GM12878 (cell line): ENCODE measurements at regions not wholly inside any gene's neighbourhood (a gene's known extent, or its start where the extent isn't known, plus 50 kb on each side); places are given as distances from the start of the nearest gene placed in this dataset.

Source experiments
- ASH2L ChIP-seq: fragments of 300-600, 200-600 bp; sonication (generic); IDR thresholded peaks from 2 replicates; pipeline ENCODE4 v1.6.1; 2017; ENCODE audit warnings: low read depth, mild to moderate bottlenecking, borderline replicate concordance
- BCL11A ChIP-seq: IDR thresholded peaks from 2 replicates; pipeline ENCODE4 v1.6.1; 2011; ENCODE audit warnings: low read depth, low read length
- CBX5 ChIP-seq: sonication (generic); IDR thresholded peaks from 2 replicates; pipeline ENCODE4 v1.6.1; 2016; ENCODE audit warnings: low read depth, moderate library complexity, mild to moderate bottlenecking, inconsistent platforms
- EGR1 ChIP-seq, 2 experiments: IDR thresholded peaks; 1 replicate in 1 of 2; 2 replicates in 1 of 2; pipeline ENCODE4 v1.6.1; 2011 to 2012; ENCODE audit warnings: low read depth in 2 of 2, low read length in 2 of 2, borderline replicate concordance in 1 of 2, mild to moderate bottlenecking in 1 of 2, moderate library complexity in 1 of 2
- FOXM1 ChIP-seq: IDR thresholded peaks from 2 replicates; pipeline ENCODE4 v1.6.1; 2012; ENCODE audit warnings: low read depth, mild to moderate bottlenecking, inconsistent platforms, low read length, moderate library complexity
- GABPA ChIP-seq: IDR thresholded peaks from 2 replicates; pipeline ENCODE4 v1.6.1; 2014; ENCODE audit warnings: antibody characterized with exemption, low read depth, mild to moderate bottlenecking, inconsistent platforms
- GATAD2B ChIP-seq: fragments of 450-650 bp; conservative IDR thresholded peaks from 2 replicates; pipeline ENCODE4 v1.6.1; 2017; ENCODE audit warnings: low read depth, mild to moderate bottlenecking, moderate library complexity
- HCFC1 ChIP-seq: fragments of 150-350 bp; IDR thresholded peaks from 2 replicates; pipeline ENCODE4 v1.6.1; 2014; ENCODE audit warnings: low read length
- IKZF2 ChIP-seq, 2 experiments: fragments of 450-650 bp; IDR thresholded peaks; 2 replicates each; pipeline ENCODE4 v1.6.1; 2017; ENCODE audit warnings: mild to moderate bottlenecking in 2 of 2, moderate library complexity in 2 of 2
- IRF5 ChIP-seq: fragments of 450-650 bp; IDR thresholded peaks from 2 replicates; pipeline ENCODE4 v1.6.1; 2017; ENCODE audit warnings: borderline replicate concordance
- JUNB ChIP-seq: IDR thresholded peaks from 2 replicates; pipeline ENCODE4 v1.6.1; 2016; ENCODE audit warnings: antibody characterized with exemption, mild to moderate bottlenecking
- KDM1A ChIP-seq: fragments of 200-600 bp; sonication (generic); IDR thresholded peaks from 2 replicates; pipeline ENCODE4 v1.6.1; 2016; ENCODE audit warnings: borderline replicate concordance
- NFYB ChIP-seq: IDR thresholded peaks from 2 replicates; pipeline ENCODE4 v1.6.1; 2011; ENCODE audit warnings: low read depth, mild to moderate bottlenecking, low read length, improper control_type of control experiment, moderate library complexity; ENCODE audit not compliant: insufficient read depth
- NR2C1 ChIP-seq: fragments of 450-650 bp; IDR thresholded peaks from 2 replicates; pipeline ENCODE4 v1.6.1; 2017; ENCODE audit warnings: antibody characterized with exemption, mild to moderate bottlenecking, moderate library complexity
- PBX3 ChIP-seq: IDR thresholded peaks from 2 replicates; pipeline ENCODE4 v1.6.1; 2011; ENCODE audit warnings: mild to moderate bottlenecking, low read depth, low read length, moderate library complexity; ENCODE audit not compliant: insufficient replicate concordance
- RAD21 ChIP-seq: IDR thresholded peaks from 2 replicates; pipeline ENCODE4 v1.6.1; 2011; ENCODE audit warnings: mild to moderate bottlenecking, low read depth, low read length, moderate library complexity; ENCODE audit not compliant: insufficient read depth
- RCOR1 ChIP-seq: conservative IDR thresholded peaks from 2 replicates; pipeline ENCODE4 v1.6.1; 2012; ENCODE audit warnings: low read depth, low read length, improper control_type of control experiment
- RFX5 ChIP-seq: IDR thresholded peaks from 2 replicates; pipeline ENCODE4 v1.6.1; 2011; ENCODE audit warnings: low read depth, low read length, improper control_type of control experiment
- SIX5 ChIP-seq: IDR thresholded peaks from 2 replicates; pipeline ENCODE4 v1.6.1; 2011; ENCODE audit warnings: mild to moderate bottlenecking, low read depth, low read length, moderate library complexity; ENCODE audit not compliant: severe bottlenecking
- SUPT20H ChIP-seq: IDR thresholded peaks from 2 replicates; pipeline ENCODE4 v1.6.1; 2011; ENCODE audit warnings: low read depth, mild to moderate bottlenecking, low read length, moderate library complexity, borderline replicate concordance; ENCODE audit not compliant: control insufficient read depth
- TAF1 ChIP-seq: IDR thresholded peaks from 2 replicates; pipeline ENCODE4 v1.6.1; 2011; ENCODE audit warnings: mild to moderate bottlenecking, low read depth, low read length, borderline replicate concordance
- USF2 ChIP-seq: IDR thresholded peaks from 2 replicates; pipeline ENCODE4 v1.6.1; 2011; ENCODE audit warnings: low read depth, low read length, improper control_type of control experiment, borderline replicate concordance
- ZBTB4 ChIP-seq: fragments of 450-650 bp; formaldehyde crosslinking; IDR thresholded peaks from 2 replicates; pipeline ENCODE4 v1.4.0; 2022; ENCODE audit warnings: mild to moderate bottlenecking, moderate library complexity
- ZNF207 ChIP-seq: fragments of 450-650 bp; IDR thresholded peaks from 2 replicates; pipeline ENCODE4 v1.6.1; 2014; ENCODE audit warnings: antibody characterized with exemption, mild to moderate bottlenecking, borderline replicate concordance
- ZNF622 ChIP-seq: fragments of 450-650 bp; IDR thresholded peaks from 2 replicates; pipeline ENCODE4 v1.6.1; 2017; ENCODE audit warnings: mild to moderate bottlenecking, inconsistent platforms

- no peak for TF ChIP-seq ZBTB4 (CRISPR knock-in tag)
- peak; percentile 52 for TF ChIP-seq TAF1
- TF ChIP-seq SUPT20H, result no peak
- TF ChIP-seq HCFC1, result no peak
- TF ChIP-seq JUNB, result peak; percentile 51; the same call in 1 of the 2 replicates
- TF ChIP-seq IKZF2 (IDR thresholded peaks at IDR 0.05), result peak; percentile 86 to 89
- no peak for TF ChIP-seq ZNF622
- TF ChIP-seq CBX5, result no peak
- TF ChIP-seq ASH2L, result no peak
- TF ChIP-seq USF2, result no peak
- no peak for TF ChIP-seq FOXM1
- TF ChIP-seq GATAD2B, result peak; percentile 58
- TF ChIP-seq EGR1 (IDR thresholded peaks at IDR 0.05; ENCODE audit: borderline replicate concordance in 1 of 2, low read depth in 2 of 2, low read length in 2 of 2), result peak in 1 of 2 experiments; percentile 74; a peak in 2 of 3 replicates
- TF ChIP-seq PBX3, result no peak
- TF ChIP-seq RFX5, result no peak
- TF ChIP-seq IRF5, result no peak
- 0 out of 2 replicates have a peak, but pooled peaks have one; percentile 27 for TF ChIP-seq ZNF207
- no peak for TF ChIP-seq NR2C1
- TF ChIP-seq KDM1A, result no peak
- TF ChIP-seq RAD21, result peak; percentile 33; the same call in 1 of the 2 replicates
- TF ChIP-seq RCOR1, result no peak
- no peak for TF ChIP-seq SIX5
- no peak for TF ChIP-seq GABPA
- peak; percentile 82; the same call in 1 of the 2 replicates for TF ChIP-seq BCL11A
- no peak for TF ChIP-seq NFYB
Observed at GRCh38 chr6:156697225-156697830, 79.8 kb upstream of the ARID1B start (continued).
